Small intestine (tissue), 7 donors: ENCODE measurements at regions not wholly inside any gene's neighbourhood (a gene's known extent, or its start where the extent isn't known, plus 50 kb on each side); places are given as distances from the start of the nearest gene placed in this dataset.

ENCODE experiments used
- DNase-seq, 2 donors: peaks; one replicate each; pipeline versions ENCODE4 v3.0.0 to v3.0.0-alpha.2; 2013
- FAIRE-seq: peaks from 2 replicates; lab custom pipeline; 2012; peaks lifted over from hg19 to GRCh38; lab: Jason Lieb, UNC
- H3K27ac ChIP-seq, 3 donors: one replicate each; pipeline ENCODE4 v1.5.1; 2013; ENCODE audit warnings: low read length in 2 of 3, mild to moderate bottlenecking in 2 of 3, control low read depth in 1 of 3, inconsistent platforms in 1 of 3, low read depth in 1 of 3, moderate library complexity in 1 of 3
- H3K27me3 ChIP-seq, 3 donors: one replicate each; pipeline ENCODE4 v1.6.1; 2013; ENCODE audit warnings: low read length in 3 of 3, inconsistent platforms in 1 of 3; ENCODE audit not compliant: control insufficient read depth in 3 of 3, insufficient read depth in 3 of 3
- H3K36me3 ChIP-seq, 3 donors: one replicate each; pipeline ENCODE4 v1.6.1; 2013; ENCODE audit warnings: low read length in 3 of 3, inconsistent platforms in 1 of 3, low read depth in 1 of 3, mild to moderate bottlenecking in 1 of 3, moderate library complexity in 1 of 3; ENCODE audit not compliant: control insufficient read depth in 3 of 3, insufficient read depth in 2 of 3
- H3K4me1 ChIP-seq, 3 donors: one replicate each; pipeline ENCODE4 v1.6.1; 2013; ENCODE audit warnings: low read length in 2 of 3, inconsistent platforms in 1 of 3, low read depth in 1 of 3, mild to moderate bottlenecking in 1 of 3, moderate library complexity in 1 of 3; ENCODE audit not compliant: control insufficient read depth in 3 of 3, insufficient read depth in 2 of 3
- H3K4me3 ChIP-seq, 3 donors: one replicate each; pipeline ENCODE4 v1.5.1; 2013; ENCODE audit warnings: low read length in 3 of 3, control low read depth in 1 of 3, inconsistent platforms in 1 of 3, low read depth in 1 of 3, mild to moderate bottlenecking in 1 of 3, moderate library complexity in 1 of 3
- H3K9me3 ChIP-seq, 2 donors: one replicate each; pipeline ENCODE4 v1.6.1; 2013; ENCODE audit warnings: low read depth in 1 of 2, low read length in 1 of 2; ENCODE audit not compliant: control insufficient read depth in 2 of 2, insufficient read depth in 1 of 2
- WGBS, 3 donors: extraction: QIAGEN DNeasy Blood & Tissue Kit; methylation state at CpG; one replicate each; pipeline ENCODE4 v1.1.7; 2013; 5-methylcytosine and 5-hydroxymethylcytosine counted together
- donor health status: healthy with polysubstance abuse.
- donor health status: control.
- donor health status: control.
- donor health status: Bipolar disorder and iron deficiency.
- donor health status: healthy.

GRCh38 chr2:120921457-120921856, 185.8 kb downstream of the GLI2 start:
- H3K9me3 ChIP-seq = no peaks in the 10 kb centered on the region
- no peak overlapping the region for H3K4me3 ChIP-seq
- H3K27ac ChIP-seq = no peak overlapping the region
- no peaks in the 10 kb centered on the region for H3K36me3 ChIP-seq
- peaks cover 0 to 15% (median 0%) of the 10 kb centered on the region in 3 donors for H3K27me3 ChIP-seq
- H3K4me1 ChIP-seq = no peaks in the 10 kb centered on the region
- DNase-seq (no peak), FAIRE-seq (no peak)
- WGBS, 3 donors = 85 to 95% (median 94%) methylated on average over 3 of the region's 3 CpGs

GRCh38 chr2:120922571-120923332, 187.1 kb downstream of the GLI2 start:
- H3K4me1 ChIP-seq = no peaks in the 10 kb centered on the region
- no peak overlapping the region for H3K4me3 ChIP-seq
- no peak for FAIRE-seq
- H3K9me3 ChIP-seq = no peaks in the 10 kb centered on the region
- H3K27ac ChIP-seq = no peak overlapping the region
- peaks cover 0 to 12% (median 0%) of the 10 kb centered on the region in 3 donors for H3K27me3 ChIP-seq
- H3K36me3 ChIP-seq = peaks cover 0 to 3% (median 0%) of the 10 kb centered on the region in 3 donors
- no peak for DNase-seq
- 78 to 84% (median 82%) methylated on average over 6 of the region's 6 CpGs for WGBS, 3 donors

GRCh38 chr2:120923426-120923825, 187.8 kb downstream of the GLI2 start:
- 96 to 98% (median 97%) methylated on average over 11 of the region's 11 CpGs for WGBS, 3 donors
- Histone ChIP-seq H3K27me3 (peaks cover 0 to 10% (median 0%) of the 10 kb centered on the region in 3 donors), H3K36me3 (peaks cover 0 to 3% (median 0%) of the 10 kb centered on the region in 3 donors)

GRCh38 chr2:120924924-120925323, 189.3 kb downstream of the GLI2 start:
- Histone ChIP-seq H3K4me1 (no peaks in the 10 kb centered on the region), H3K27ac (no peak overlapping the region), H3K36me3 (peaks cover 0 to 3% (median 0%) of the 10 kb centered on the region in 3 donors), H3K27me3 (peaks cover 0 to 18% (median 0%) of the 10 kb centered on the region in 3 donors), H3K4me3 (no peak overlapping the region), H3K9me3 (no peaks in the 10 kb centered on the region)
- FAIRE-seq = no peak
- DNase-seq = no peak
- WGBS, 3 donors = 82 to 94% (median 91%) methylated on average over 5 of the region's 5 CpGs

More at GRCh38 chr2:120923426-120923825, 187.8 kb downstream of the GLI2 start:
- Histone ChIP-seq H3K4me3 (no peak overlapping the region), H3K9me3 (no peaks in the 10 kb centered on the region), H3K4me1 (no peaks in the 10 kb centered on the region), H3K27ac (no peak overlapping the region)
- FAIRE-seq (no peak), DNase-seq (no peak)

GRCh38 chr2:120926463-120927264, 191.0 kb downstream of the GLI2 start:
- H3K4me3 ChIP-seq = no peak overlapping the region
- WGBS, 3 donors = 86 to 88% (median 88%) methylated on average over 28 of the region's 28 CpGs
- FAIRE-seq = no peak

GRCh38 chr2:120927265-120927628, 191.6 kb downstream of the GLI2 start:
- H3K36me3 ChIP-seq = peaks cover 0 to 8% (median 0%) of the 10 kb centered on the region in 3 donors
- peaks cover 2 to 12% of the 10 kb centered on the region in 2 donors for H3K9me3 ChIP-seq
- WGBS, 3 donors = 69 to 92% (median 81%) methylated on average over 7 to 11 of the region's 11 CpGs
- H3K27ac ChIP-seq = no peak overlapping the region
- FAIRE-seq = no peak
- no peak overlapping the region for H3K4me3 ChIP-seq
- H3K4me1 ChIP-seq = no peaks in the 10 kb centered on the region
- DNase-seq = no peak
- H3K27me3 ChIP-seq = peaks cover 0 to 27% (median 0%) of the 10 kb centered on the region in 3 donors

More at GRCh38 chr2:120926463-120927264, 191.0 kb downstream of the GLI2 start:
- H3K4me1 ChIP-seq = no peaks in the 10 kb centered on the region
- no peak overlapping the region for H3K27ac ChIP-seq
- peaks cover 0 to 8% (median 0%) of the 10 kb centered on the region in 3 donors for H3K36me3 ChIP-seq
- DNase-seq = no peak
- peaks cover 0 to 21% (median 0%) of the 10 kb centered on the region in 3 donors for H3K27me3 ChIP-seq
- H3K9me3 ChIP-seq = peaks cover under 1 to 12% of the 10 kb centered on the region in 2 donors

- peaks cover 0 to 8% (median 0%) of the 10 kb centered on the region in 3 donors for H3K36me3 ChIP-seq
- H3K27me3 ChIP-seq = peaks cover 0 to 50% (median 0%) of the 10 kb centered on the region in 3 donors
- FAIRE-seq (no peak), DNase-seq (no peak)
- 72 to 79% (median 75%) methylated on average over 2 of the region's 2 CpGs for WGBS, 3 donors
- H3K9me3 ChIP-seq = peaks cover 2 to 12% of the 10 kb centered on the region in 2 donors
- peaks cover 0 to 4% (median 1%) of the 10 kb centered on the region in 3 donors for H3K4me1 ChIP-seq
- no peak overlapping the region for H3K4me3 ChIP-seq
- no peak overlapping the region for H3K27ac ChIP-seq
Observed at GRCh38 chr2:120929829-120930228, 194.2 kb downstream of the GLI2 start.

- Histone ChIP-seq H3K27ac (no peak overlapping the region), H3K4me1 (peaks cover 0 to 7% (median 6%) of the 10 kb centered on the region in 3 donors), H3K4me3 (no peak overlapping the region), H3K36me3 (peaks cover 0 to 8% (median 0%) of the 10 kb centered on the region in 3 donors), H3K9me3 (peaks cover 2 to 12% of the 10 kb centered on the region in 2 donors), H3K27me3 (peaks cover 0 to 54% (median 0%) of the 10 kb centered on the region in 3 donors)
- WGBS, 3 donors = 90 to 93% (median 91%) methylated on average over 10 of the region's 10 CpGs
- no peak for DNase-seq
- no peak for FAIRE-seq
Observed at GRCh38 chr2:120930236-120930635, 194.6 kb downstream of the GLI2 start.
